ENCODE measurements at regions not wholly inside any gene's neighbourhood (a gene's known extent, or its start where the extent isn't known, plus 50 kb on each side); places are given as distances from the start of the nearest gene placed in this dataset.

DNA sequence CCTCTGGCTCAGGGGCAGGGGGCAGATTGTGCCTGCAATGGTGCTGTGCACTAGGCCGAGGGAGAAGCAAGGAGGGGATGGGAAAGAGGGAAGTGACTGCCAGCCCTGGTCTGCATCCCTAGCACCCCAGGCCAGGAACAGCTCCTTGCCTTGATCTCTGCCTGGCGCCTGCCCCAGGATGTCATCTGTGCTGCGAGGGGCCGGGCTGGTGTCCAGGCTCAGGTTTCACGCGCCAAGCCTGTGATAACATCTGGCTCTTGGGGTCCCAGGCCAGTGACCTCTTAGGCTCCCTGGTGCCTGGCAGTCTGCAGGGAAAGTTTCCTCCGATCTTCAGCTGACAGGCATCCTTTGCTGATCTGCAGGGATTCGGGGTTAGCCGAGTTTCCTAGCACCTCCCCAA lies 193.5 kb upstream of the GPR26 start:
- Mint-ChIP-seq H3K9me3 (no peaks in the 10 kb centered on the region), H3K27me3 (peaks cover 24% of the 10 kb centered on the region), H3K4me3 (no peak overlapping the region), H3K27ac (no peak overlapping the region), H3K4me1 (ENCODE audit: low read depth) (no peaks in the 10 kb centered on the region), H3K36me3 (ENCODE audit: low read depth) (no peaks in the 10 kb centered on the region)
- TF ChIP-seq, protein P1, sequence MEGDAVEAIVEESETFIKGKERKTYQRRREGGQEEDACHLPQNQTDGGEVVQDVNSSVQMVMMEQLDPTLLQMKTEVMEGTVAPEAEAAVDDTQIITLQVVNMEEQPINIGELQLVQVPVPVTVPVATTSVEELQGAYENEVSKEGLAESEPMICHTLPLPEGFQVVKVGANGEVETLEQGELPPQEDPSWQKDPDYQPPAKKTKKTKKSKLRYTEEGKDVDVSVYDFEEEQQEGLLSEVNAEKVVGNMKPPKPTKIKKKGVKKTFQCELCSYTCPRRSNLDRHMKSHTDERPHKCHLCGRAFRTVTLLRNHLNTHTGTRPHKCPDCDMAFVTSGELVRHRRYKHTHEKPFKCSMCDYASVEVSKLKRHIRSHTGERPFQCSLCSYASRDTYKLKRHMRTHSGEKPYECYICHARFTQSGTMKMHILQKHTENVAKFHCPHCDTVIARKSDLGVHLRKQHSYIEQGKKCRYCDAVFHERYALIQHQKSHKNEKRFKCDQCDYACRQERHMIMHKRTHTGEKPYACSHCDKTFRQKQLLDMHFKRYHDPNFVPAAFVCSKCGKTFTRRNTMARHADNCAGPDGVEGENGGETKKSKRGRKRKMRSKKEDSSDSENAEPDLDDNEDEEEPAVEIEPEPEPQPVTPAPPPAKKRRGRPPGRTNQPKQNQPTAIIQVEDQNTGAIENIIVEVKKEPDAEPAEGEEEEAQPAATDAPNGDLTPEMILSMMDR (IDR thresholded peaks at IDR 0.05) = no peak
- intact Hi-C loops (cut with DNase I, micrococcal nuclease) = no loop called here
- ATAC-seq (ENCODE audit: poor library complexity) = no peak
- peaks cover 2 to 8% of the 10 kb centered on the region in 2 experiments for H3K27me3 ChIP-seq (ENCODE audit: control insufficient read depth in 1 of 2, insufficient read depth in 2 of 2, low read length in 2 of 2)
- H3K9me3 ChIP-seq (ENCODE audit: control insufficient read depth in 1 of 2, insufficient read depth in 1 of 2, low read length in 2 of 2) = peaks cover 0 to 4% of the 10 kb centered on the region in 2 experiments
- ChIA-PET POLR2A (no interaction called here), CTCF (no interaction called here)
- no peak for DNase-seq
- H3K36me3 ChIP-seq (ENCODE audit: insufficient read depth, low read length) = no peaks in the 10 kb centered on the region
- no peaks in the 10 kb centered on the region for H3K4me1 ChIP-seq (ENCODE audit: insufficient read depth, low read length)
- no peak overlapping the region for H3K27ac ChIP-seq (ENCODE audit: low read depth in 1 of 2, low read length in 2 of 2)
- H3K4me3 ChIP-seq (ENCODE audit: low read length) = no peak overlapping the region

GRCh38 chr10:123474700-123475099 lies 191.5 kb upstream of the GPR26 start:
- POLR2A ChIA-PET = no interaction called here
- peaks cover 18% of the 10 kb centered on the region for H3K27me3 Mint-ChIP-seq

DNA sequence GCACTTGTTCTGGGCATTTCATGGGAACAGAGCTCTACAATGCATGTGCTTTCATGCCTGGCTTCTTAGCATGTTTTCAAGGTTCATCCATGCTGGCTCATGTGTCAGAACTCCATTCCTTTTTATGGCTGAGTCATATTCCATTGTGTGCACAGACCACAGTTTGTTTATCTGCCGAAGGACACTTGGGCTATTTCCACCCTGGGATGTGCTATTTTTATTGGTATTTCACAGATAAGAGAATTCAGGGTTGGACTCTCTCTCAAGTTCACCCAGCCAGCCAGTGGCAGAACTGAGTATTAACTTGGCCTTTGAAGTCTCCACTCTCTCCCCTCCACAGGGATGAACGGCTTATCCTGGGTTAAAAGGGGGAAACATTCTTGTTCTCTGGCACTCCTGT lies 190.7 kb upstream of the GPR26 start:
- peaks cover 2 to 8% of the 10 kb centered on the region in 2 experiments for H3K27me3 ChIP-seq (ENCODE audit: control insufficient read depth in 1 of 2, insufficient read depth in 2 of 2, low read length in 2 of 2)
- ATAC-seq (ENCODE audit: poor library complexity) (no peak), DNase-seq (no peak)
- intact Hi-C loops (cut with DNase I, micrococcal nuclease) = no loop called here
- H3K27ac ChIP-seq (ENCODE audit: low read depth in 1 of 2, low read length in 2 of 2) = no peak overlapping the region
- TF ChIP-seq, protein P1 (IDR thresholded peaks at IDR 0.05) = no peak
- Mint-ChIP-seq H3K4me3 (no peak overlapping the region), H3K27me3 (peaks cover 25% of the 10 kb centered on the region), H3K36me3 (ENCODE audit: low read depth) (no peaks in the 10 kb centered on the region), H3K9me3 (no peaks in the 10 kb centered on the region), H3K4me1 (ENCODE audit: low read depth) (no peaks in the 10 kb centered on the region), H3K27ac (no peak overlapping the region)
- POLR2A ChIA-PET = no interaction called here
- H3K4me3 ChIP-seq (ENCODE audit: low read length) = no peak overlapping the region
- no peaks in the 10 kb centered on the region for H3K4me1 ChIP-seq (ENCODE audit: insufficient read depth, low read length)
- H3K9me3 ChIP-seq (ENCODE audit: control insufficient read depth in 1 of 2, insufficient read depth in 1 of 2, low read length in 2 of 2) = peaks cover 0 to 5% of the 10 kb centered on the region in 2 experiments
- no peaks in the 10 kb centered on the region for H3K36me3 ChIP-seq (ENCODE audit: insufficient read depth, low read length)
- CTCF ChIA-PET = no interaction called here

More at GRCh38 chr10:123474700-123475099, 191.5 kb upstream of the GPR26 start:
- TF ChIP-seq, protein P1 (IDR thresholded peaks at IDR 0.05) = no peak
- Histone ChIP-seq H3K4me1 (ENCODE audit: insufficient read depth, low read length) (no peaks in the 10 kb centered on the region), H3K27me3 (ENCODE audit: control insufficient read depth in 1 of 2, insufficient read depth in 2 of 2, low read length in 2 of 2) (peaks cover 2 to 8% of the 10 kb centered on the region in 2 experiments), H3K36me3 (ENCODE audit: insufficient read depth, low read length) (no peaks in the 10 kb centered on the region), H3K9me3 (ENCODE audit: control insufficient read depth in 1 of 2, insufficient read depth in 1 of 2, low read length in 2 of 2) (peaks cover 0 to 4% of the 10 kb centered on the region in 2 experiments), H3K27ac (ENCODE audit: low read depth in 1 of 2, low read length in 2 of 2) (no peak overlapping the region), H3K4me3 (ENCODE audit: low read length) (no peak overlapping the region)
- Mint-ChIP-seq H3K4me3 (no peak overlapping the region), H3K27ac (no peak overlapping the region), H3K9me3 (no peaks in the 10 kb centered on the region), H3K4me1 (ENCODE audit: low read depth) (no peaks in the 10 kb centered on the region), H3K36me3 (ENCODE audit: low read depth) (no peaks in the 10 kb centered on the region)
- no peak for ATAC-seq (ENCODE audit: poor library complexity)
- DNase-seq = no peak
- intact Hi-C loops (cut with DNase I, micrococcal nuclease) = no loop called here
- CTCF ChIA-PET = no interaction called here
